Left lobe of liver (tissue), 2 donors: ENCODE measurements at regions not wholly inside any gene's neighbourhood (a gene's known extent, or its start where the extent isn't known, plus 50 kb on each side); places are given as distances from the start of the nearest gene placed in this dataset.

Source experiments
- ATAC-seq: fragments of 200-7000 bp; cut with Tn5 transposase; one replicate; pipeline ENCODE4 v1.9.1; 2020; ENCODE audit warnings: mild to moderate bottlenecking, moderate library complexity
- DNase-seq: peaks from one replicate; pipeline ENCODE4 v3.0.0-alpha.2; 2020; ENCODE audit warnings: low spot score
- donor health status: DM: no; HTN: no; CAD: no; lungs with moderate emphysema.
- donor health status: DM: no; HTN: yes; CAD: no.

GRCh38 chr19:27793644-27794493 lies 1419.1 kb downstream of the UQCRFS1 start:
- peak; percentile 96 for DNase-seq
- peak; percentile 95 for ATAC-seq

GRCh38 chr19:27793128-27793643 lies 1419.8 kb downstream of the UQCRFS1 start:
- ATAC-seq (peak; percentile 64), DNase-seq (no peak)

GRCh38 chr19:27792576-27793127 lies 1420.3 kb downstream of the UQCRFS1 start:
- no peak for ATAC-seq
- DNase-seq, result no peak

GRCh38 chr19:27780367-27781075 lies 1432.4 kb downstream of the UQCRFS1 start:
- ATAC-seq (no peak), DNase-seq (peak; percentile 24)

- ATAC-seq (no peak), DNase-seq (peak; percentile 24)
Measured at GRCh38 chr19:27779954-27780353, 1433.0 kb downstream of the UQCRFS1 start.

- ATAC-seq (no peak), DNase-seq (peak; percentile 27)
Measured at GRCh38 chr19:27777726-27778125, 1435.2 kb downstream of the UQCRFS1 start.

GRCh38 chr19:27777242-27777641 lies 1435.7 kb downstream of the UQCRFS1 start:
- peak; percentile 24 for DNase-seq
- no peak for ATAC-seq

GRCh38 chr19:27776524-27776923 lies 1436.4 kb downstream of the UQCRFS1 start:
- DNase-seq (peak; percentile 21), ATAC-seq (no peak)

GRCh38 chr19:27776020-27776419 lies 1436.9 kb downstream of the UQCRFS1 start:
- peak; percentile 37 for DNase-seq

GRCh38 chr19:27775395-27775794 lies 1437.6 kb downstream of the UQCRFS1 start:
- ATAC-seq (no peak), DNase-seq (no peak)

More at GRCh38 chr19:27776020-27776419, 1436.9 kb downstream of the UQCRFS1 start:
- peak; percentile 48 for ATAC-seq

- ATAC-seq (no peak), DNase-seq (peak; percentile 24)
Measured at GRCh38 chr19:27774827-27775226, 1438.1 kb downstream of the UQCRFS1 start.

GRCh38 chr19:27774337-27774736 lies 1438.6 kb downstream of the UQCRFS1 start:
- DNase-seq, result peak; percentile 19
- no peak for ATAC-seq

- DNase-seq (peak; percentile 21), ATAC-seq (no peak)
Measured at GRCh38 chr19:27773318-27774094, 1439.4 kb downstream of the UQCRFS1 start.

GRCh38 chr19:27772059-27772458 lies 1440.9 kb downstream of the UQCRFS1 start:
- DNase-seq, result no peak
- ATAC-seq, result no peak

- ATAC-seq, result no peak
- no peak for DNase-seq
Measured at GRCh38 chr19:27770095-27770494, 1442.9 kb downstream of the UQCRFS1 start.

GRCh38 chr19:27767234-27767633 lies 1445.7 kb downstream of the UQCRFS1 start:
- ATAC-seq (no peak), DNase-seq (peak; percentile 6)

GRCh38 chr19:27765912-27766725 lies 1446.8 kb downstream of the UQCRFS1 start:
- ATAC-seq, result no peak
- DNase-seq, result peak; percentile 11

- ATAC-seq (no peak), DNase-seq (peak; percentile 8)
Measured at GRCh38 chr19:27765397-27765796, 1447.6 kb downstream of the UQCRFS1 start.

- DNase-seq, result peak; percentile 8
- no peak for ATAC-seq
Measured at GRCh38 chr19:27764186-27764804, 1448.7 kb downstream of the UQCRFS1 start.
